Esophagus muscularis mucosa (tissue), 2 donors: ENCODE measurements at regions not wholly inside any gene's neighbourhood (a gene's known extent, or its start where the extent isn't known, plus 50 kb on each side); places are given as distances from the start of the nearest gene placed in this dataset.

Source experiments
- EP300 ChIP-seq: sonication (generic); formaldehyde crosslinking; IDR thresholded peaks from one replicate; pipeline ENCODE4 v1.6.1; 2017; ENCODE audit warnings: antibody characterized with exemption
- POLR2A ChIP-seq: fragments of 450-650 bp; IDR thresholded peaks from one replicate; pipeline ENCODE4 v1.6.1; 2017; ENCODE audit warnings: antibody characterized with exemption, moderate library complexity, mild to moderate bottlenecking, low read depth

GRCh38 chr4:175871774-175872405 is 59.8 kb upstream of the GPM6A start:
- TF ChIP-seq POLR2A (no peak), EP300 (no peak)
